Kidney (tissue), 13 donors: ENCODE measurements at regions not wholly inside any gene's neighbourhood (a gene's known extent, or its start where the extent isn't known, plus 50 kb on each side); places are given as distances from the start of the nearest gene placed in this dataset.

Source experiments
- DNase-seq, 5 donors: peaks; one replicate each; pipeline ENCODE4 v3.0.0-alpha.2; 2013 to 2020
- FAIRE-seq: peaks from 2 replicates; lab custom pipeline; 2012; peaks lifted over from hg19 to GRCh38; lab: Jason Lieb, UNC
- H3K27ac ChIP-seq, 2 donors: one replicate each; pipeline ENCODE4 v1.7.0; 2013; ENCODE audit warnings: low read depth in 2 of 2, low read length in 2 of 2, inconsistent platforms in 1 of 2
- H3K27me3 ChIP-seq: one replicate; pipeline ENCODE4 v1.7.1; 2013; ENCODE audit warnings: low read length, inconsistent platforms; ENCODE audit not compliant: control insufficient read depth, insufficient read depth
- H3K36me3 ChIP-seq, 3 donors: one replicate each; pipeline versions ENCODE4 v1.7.0 to v1.7.1; 2013; ENCODE audit warnings: low read length in 3 of 3, control low read depth in 1 of 3, inconsistent platforms in 1 of 3; ENCODE audit not compliant: insufficient read depth in 3 of 3, control insufficient read depth in 2 of 3
- H3K4me1 ChIP-seq, 3 donors: one replicate each; pipeline versions ENCODE4 v1.7.0 to v1.7.1; 2013; ENCODE audit warnings: low read length in 3 of 3, inconsistent platforms in 1 of 3, low read depth in 1 of 3; ENCODE audit not compliant: control insufficient read depth in 2 of 3, insufficient read depth in 2 of 3
- H3K4me3 ChIP-seq, 3 donors: one replicate each; pipeline versions ENCODE4 v1.7.0 to v1.8.1; 2013; ENCODE audit warnings: low read length in 3 of 3, control low read depth in 1 of 3, inconsistent platforms in 1 of 3
- H3K9ac ChIP-seq, 3 donors: one replicate each; pipeline versions ENCODE4 v1.7.0 to v1.7.1; 2013; ENCODE audit warnings: low read length in 3 of 3, control low read depth in 1 of 3, inconsistent platforms in 1 of 3
- H3K9me3 ChIP-seq, 3 donors: one replicate each; pipeline versions ENCODE4 v1.7.0 to v1.7.1; 2013; ENCODE audit warnings: low read length in 3 of 3, control low read depth in 1 of 3, inconsistent platforms in 1 of 3; ENCODE audit not compliant: control insufficient read depth in 2 of 3, insufficient read depth in 1 of 3
- intact Hi-C: fragments of 100-400 bp; cut with DNase I; formaldehyde crosslinking; loops from one replicate; pipeline ENCODE4 v1.11.1; 2022
- TF ChIP-seq, protein P1 (sequence below): IDR thresholded peaks from 3 replicates; pipeline ENCODE4 v1.5.1; 2012; ENCODE audit warnings: mild to moderate bottlenecking, moderate library complexity, borderline replicate concordance; ENCODE audit not compliant: insufficient read depth; ENCODE audit errors: extremely low read depth
- donor health status: control.
- donor health status: control.
- donor health status: control.
- donor health status: control.
- donor health status: control.
- donor health status: DM: yes; HTN: yes; CAD: no.
- donor health status: Normal renal cell carcinoma (clear cell type).

DNA sequence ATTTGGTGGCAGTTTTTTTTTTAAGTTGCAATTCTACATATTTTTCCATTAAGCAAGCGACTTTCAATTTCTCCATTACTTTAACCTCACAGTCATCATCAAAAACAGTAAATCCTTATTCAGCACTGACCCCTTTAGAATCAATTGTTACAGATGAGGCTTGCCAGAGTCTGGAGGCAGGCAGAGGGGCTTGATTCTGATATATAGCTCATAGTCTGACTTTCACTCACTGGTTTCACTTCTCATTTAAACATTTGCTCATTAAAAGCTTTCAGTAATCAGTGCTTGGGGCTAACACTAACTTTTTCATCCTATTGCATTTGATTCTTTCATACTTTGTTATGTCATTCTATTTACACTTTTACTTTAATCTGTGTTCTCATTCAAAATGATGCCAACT lies 88.4 kb downstream of the PYDC2 start:
- no peak for FAIRE-seq
- intact Hi-C loops, result no loop called here

DNA sequence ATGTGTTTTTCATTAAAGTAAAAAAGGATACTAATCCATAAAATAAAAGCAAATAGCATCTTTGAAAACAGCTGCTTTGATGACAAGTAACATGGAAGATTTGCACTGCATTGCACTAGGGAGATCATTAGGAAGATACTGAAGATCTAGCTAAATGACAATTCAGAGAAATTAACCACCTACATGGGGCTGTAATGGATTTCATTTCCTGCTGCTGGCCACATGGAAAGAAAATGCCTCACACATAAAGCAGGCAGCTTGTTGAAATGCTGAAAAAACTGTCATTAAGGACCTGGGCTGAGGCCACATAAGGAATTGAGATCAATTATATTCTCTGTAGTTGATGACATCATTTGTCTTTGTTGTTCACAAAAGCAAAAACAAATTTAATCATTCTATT lies 94.1 kb downstream of the PYDC2 start:
- Histone ChIP-seq H3K27ac (no peak overlapping the region), H3K27me3 (no peaks in the 10 kb centered on the region), H3K36me3 (no peaks in the 10 kb centered on the region), H3K4me1 (no peaks in the 10 kb centered on the region), H3K9me3 (peaks cover 0 to 12% (median 0%) of the 10 kb centered on the region in 3 donors), H3K4me3 (no peak overlapping the region), H3K9ac (no peak overlapping the region)
- FAIRE-seq (no peak), DNase-seq (no peak)
- intact Hi-C loops, result no loop called here
- TF ChIP-seq, protein P1, sequence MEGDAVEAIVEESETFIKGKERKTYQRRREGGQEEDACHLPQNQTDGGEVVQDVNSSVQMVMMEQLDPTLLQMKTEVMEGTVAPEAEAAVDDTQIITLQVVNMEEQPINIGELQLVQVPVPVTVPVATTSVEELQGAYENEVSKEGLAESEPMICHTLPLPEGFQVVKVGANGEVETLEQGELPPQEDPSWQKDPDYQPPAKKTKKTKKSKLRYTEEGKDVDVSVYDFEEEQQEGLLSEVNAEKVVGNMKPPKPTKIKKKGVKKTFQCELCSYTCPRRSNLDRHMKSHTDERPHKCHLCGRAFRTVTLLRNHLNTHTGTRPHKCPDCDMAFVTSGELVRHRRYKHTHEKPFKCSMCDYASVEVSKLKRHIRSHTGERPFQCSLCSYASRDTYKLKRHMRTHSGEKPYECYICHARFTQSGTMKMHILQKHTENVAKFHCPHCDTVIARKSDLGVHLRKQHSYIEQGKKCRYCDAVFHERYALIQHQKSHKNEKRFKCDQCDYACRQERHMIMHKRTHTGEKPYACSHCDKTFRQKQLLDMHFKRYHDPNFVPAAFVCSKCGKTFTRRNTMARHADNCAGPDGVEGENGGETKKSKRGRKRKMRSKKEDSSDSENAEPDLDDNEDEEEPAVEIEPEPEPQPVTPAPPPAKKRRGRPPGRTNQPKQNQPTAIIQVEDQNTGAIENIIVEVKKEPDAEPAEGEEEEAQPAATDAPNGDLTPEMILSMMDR, result no peak

More for the DNA sequence above, 88.4 kb downstream of the PYDC2 start:
- Histone ChIP-seq H3K27me3 (no peaks in the 10 kb centered on the region), H3K36me3 (no peaks in the 10 kb centered on the region), H3K27ac (no peak overlapping the region), H3K4me3 (no peak overlapping the region), H3K4me1 (no peaks in the 10 kb centered on the region), H3K9ac (no peak overlapping the region), H3K9me3 (no peaks in the 10 kb centered on the region)
- TF ChIP-seq, protein P1, result no peak
- DNase-seq, result no peak

DNA sequence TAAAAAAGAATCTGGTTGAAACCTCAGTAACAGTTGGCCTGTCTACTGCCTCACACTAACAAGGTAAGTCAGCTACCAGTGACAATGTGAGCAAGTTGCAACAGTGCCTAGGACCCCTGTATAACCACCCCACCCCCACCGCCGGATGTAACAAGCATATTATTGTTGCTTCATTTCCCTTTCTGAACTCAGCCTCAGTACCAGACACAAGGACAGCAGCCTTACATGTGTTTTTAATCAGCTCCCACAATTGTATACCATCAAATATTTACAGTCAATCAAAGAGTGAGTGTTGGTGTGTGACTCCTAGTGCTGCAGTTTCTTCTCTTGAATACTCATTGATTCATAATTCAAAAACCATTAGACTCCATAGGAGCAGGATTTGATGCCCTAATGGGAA lies 96.4 kb downstream of the PYDC2 start:
- H3K27me3 ChIP-seq, result no peaks in the 10 kb centered on the region
- H3K9me3 ChIP-seq, result peaks cover 0 to 12% (median 0%) of the 10 kb centered on the region in 3 donors
- H3K9ac ChIP-seq, result no peak overlapping the region
- DNase-seq (no peak), FAIRE-seq (no peak)
- intact Hi-C loops, result no loop called here
- TF ChIP-seq, protein P1, result no peak
- no peak overlapping the region for H3K27ac ChIP-seq
- H3K4me3 ChIP-seq, result no peak overlapping the region
- no peaks in the 10 kb centered on the region for H3K36me3 ChIP-seq
- no peaks in the 10 kb centered on the region for H3K4me1 ChIP-seq

DNA sequence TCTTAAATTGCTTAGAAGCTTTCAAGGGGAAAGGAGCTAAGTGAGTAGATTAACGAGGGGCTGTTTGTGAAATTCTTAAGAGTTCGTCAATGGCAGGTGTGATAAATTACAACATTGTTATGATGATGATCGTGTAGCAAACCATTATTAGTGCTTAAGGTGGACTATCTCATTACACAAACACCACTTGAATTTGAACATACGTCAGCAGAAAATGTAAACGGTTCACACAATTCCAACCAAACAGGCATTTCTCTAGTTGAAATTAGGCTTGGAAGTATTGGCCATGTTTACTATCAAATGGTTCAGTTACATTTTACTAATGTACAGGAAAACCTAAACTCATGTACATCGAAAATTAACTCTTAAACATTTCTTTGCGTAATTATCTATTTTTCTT lies 102.8 kb downstream of the PYDC2 start:
- no peak for FAIRE-seq
- TF ChIP-seq, protein P1, result no peak

More for the DNA sequence above, 102.8 kb downstream of the PYDC2 start:
- Histone ChIP-seq H3K4me1 (no peaks in the 10 kb centered on the region), H3K9me3 (no peaks in the 10 kb centered on the region), H3K9ac (no peak overlapping the region), H3K27me3 (no peaks in the 10 kb centered on the region), H3K4me3 (no peak overlapping the region), H3K36me3 (no peaks in the 10 kb centered on the region), H3K27ac (no peak overlapping the region)
- no peak for DNase-seq
- intact Hi-C loops, result no loop called here
